ENCODE measurements at regions not wholly inside any gene's neighbourhood (a gene's known extent, or its start where the extent isn't known, plus 50 kb on each side); places are given as distances from the start of the nearest gene placed in this dataset.
A peak's percentile ranks its signal among the peaks of the same experiment; 100 is the strongest.

- no peak overlapping the region for H3K4me3 ChIP-seq
- intact Hi-C loops (cut with DNase I; ENCODE audit: low total_unique reads), result loop anchor here (2.0 to 5.0 kb wide), 3 partner anchors 285 to 1176 kb away; no protein-coding TSS in a partner anchor
Measured at GRCh38 chr2:13006829-13007717, 290.3 kb downstream of the TRIB2 start.

DNA sequence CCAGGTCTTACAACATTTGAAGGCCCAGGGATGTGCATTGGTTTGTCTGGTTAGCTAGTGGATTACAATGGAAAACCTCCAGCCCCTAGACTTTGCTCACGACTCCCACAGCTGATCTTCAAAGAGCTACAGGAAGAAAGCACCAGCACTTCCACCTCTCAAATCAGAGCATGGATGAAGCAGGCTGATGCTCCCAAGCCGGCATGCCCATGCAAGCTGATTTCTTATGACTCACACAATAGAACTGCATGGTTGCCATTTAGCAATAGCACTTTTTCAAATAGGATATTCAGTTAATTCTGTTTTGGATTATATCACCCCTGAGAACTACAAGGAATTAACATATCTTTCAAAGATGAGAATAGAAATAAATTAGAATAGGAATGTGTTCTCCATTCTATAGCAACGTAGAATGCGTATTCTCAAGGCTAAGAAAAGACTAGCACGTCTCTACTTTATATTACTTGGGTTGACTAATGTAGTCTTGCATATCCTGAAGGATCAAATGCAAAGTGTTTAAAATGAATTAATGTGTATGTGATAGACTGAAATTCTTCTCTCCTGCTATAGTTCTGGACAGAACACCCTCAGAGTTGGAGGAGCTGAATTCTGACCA, 292.4 kb downstream of the TRIB2 start:
- no peak for DNase-seq
- TF ChIP-seq CTCF (IDR thresholded peaks at IDR 0.05), result no peak
- peaks cover 0 to 7% of the 10 kb centered on the region in 2 donors for H3K27me3 ChIP-seq
- H3K4me1 ChIP-seq, result peaks cover 0 to 4% (median 0%) of the 10 kb centered on the region in 4 donors
- H3K27ac ChIP-seq, result no peak overlapping the region
- no peak overlapping the region for H3K4me3 ChIP-seq
- no peaks in the 10 kb centered on the region for H3K9me3 ChIP-seq
- no peaks in the 10 kb centered on the region for H3K36me3 ChIP-seq
- intact Hi-C loops (cut with DNase I; ENCODE audit: low total_unique reads), result loop anchor here (5.0 kb wide), 2 partner anchors 287 to 1147 kb away; no protein-coding TSS in a partner anchor

More at GRCh38 chr2:13006829-13007717, 290.3 kb downstream of the TRIB2 start:
- peak; percentile 38 to 65 for DNase-seq
- H3K36me3 ChIP-seq, result no peaks in the 10 kb centered on the region
- H3K27ac ChIP-seq, result no peak overlapping the region
- H3K4me1 ChIP-seq, result peaks cover 0 to 9% (median 4%) of the 10 kb centered on the region in 4 donors
- no peaks in the 10 kb centered on the region for H3K9me3 ChIP-seq
- peak; percentile 85 to 91 for TF ChIP-seq CTCF (IDR thresholded peaks at IDR 0.05)
- peaks cover 0 to 7% of the 10 kb centered on the region in 2 donors for H3K27me3 ChIP-seq

GRCh38 chr2:13010283-13010682, 293.5 kb downstream of the TRIB2 start:
- H3K4me1 ChIP-seq, result peaks cover 0 to 4% (median 0%) of the 10 kb centered on the region in 4 donors
- H3K36me3 ChIP-seq, result no peaks in the 10 kb centered on the region
- no peak overlapping the region for H3K27ac ChIP-seq
- intact Hi-C loops (cut with DNase I; ENCODE audit: low total_unique reads), result no loop called here
- no peak for DNase-seq
- TF ChIP-seq CTCF (IDR thresholded peaks at IDR 0.05), result no peak
- no peaks in the 10 kb centered on the region for H3K9me3 ChIP-seq
- no peak overlapping the region for H3K4me3 ChIP-seq
- peaks cover 0 to 7% of the 10 kb centered on the region in 2 donors for H3K27me3 ChIP-seq

DNA sequence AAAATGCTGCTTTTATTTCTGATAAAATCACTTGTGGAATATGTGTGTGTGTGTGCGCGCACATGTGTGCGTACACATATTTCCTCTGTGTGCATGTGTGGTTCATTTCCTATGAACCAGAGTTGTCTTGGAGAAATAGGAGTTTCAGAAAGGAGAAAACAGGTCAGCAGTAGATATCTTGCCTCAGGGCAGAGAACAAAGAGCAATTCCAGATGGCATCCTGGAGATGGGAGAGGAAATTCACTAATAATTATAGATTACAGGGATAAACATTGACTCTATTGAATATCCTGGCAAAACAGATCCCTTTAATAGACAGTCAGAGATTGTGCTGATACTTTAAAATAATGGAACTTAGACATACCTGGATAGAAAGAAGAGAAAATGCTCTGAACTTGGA, 298.0 kb downstream of the TRIB2 start:
- Histone ChIP-seq H3K27ac (no peak overlapping the region), H3K9me3 (no peaks in the 10 kb centered on the region), H3K36me3 (no peaks in the 10 kb centered on the region), H3K4me3 (no peak overlapping the region), H3K27me3 (peaks cover 0 to 6% of the 10 kb centered on the region in 2 donors), H3K4me1 (no peaks in the 10 kb centered on the region)
- TF ChIP-seq CTCF (IDR thresholded peaks at IDR 0.05), result no peak
- intact Hi-C loops (cut with DNase I; ENCODE audit: low total_unique reads), result no loop called here
- no peak for DNase-seq

- TF ChIP-seq CTCF (IDR thresholded peaks at IDR 0.05), result no peak
- no peaks in the 10 kb centered on the region for H3K4me1 ChIP-seq
- peaks cover 0 to 8% of the 10 kb centered on the region in 2 donors for H3K27me3 ChIP-seq
- H3K9me3 ChIP-seq, result no peaks in the 10 kb centered on the region
- no peaks in the 10 kb centered on the region for H3K36me3 ChIP-seq
- no peak overlapping the region for H3K27ac ChIP-seq
- no peak overlapping the region for H3K4me3 ChIP-seq
- intact Hi-C loops (cut with DNase I; ENCODE audit: low total_unique reads), result no loop called here
- no peak for DNase-seq
Measured at GRCh38 chr2:13015532-13016320, 299.0 kb downstream of the TRIB2 start.

All from tibial artery (tissue), 4 donors.